ENCODE measurements at regions not wholly inside any gene's neighbourhood (a gene's known extent, or its start where the extent isn't known, plus 50 kb on each side); places are given as distances from the start of the nearest gene placed in this dataset.

- no peaks in the 10 kb centered on the region for H3K27me3 ChIP-seq (ENCODE audit: control insufficient read depth in 4 of 4, insufficient read depth in 4 of 4, low read length in 3 of 4)
- no peak overlapping the region for H3K9ac ChIP-seq (ENCODE audit: low read depth in 1 of 2, low read length in 2 of 2)
- H3K4me3 ChIP-seq (ENCODE audit: low read depth in 1 of 3, low read length in 3 of 3), result no peak overlapping the region
- WGBS, result 83% methylated on average over 5 of the region's 5 CpGs
- no peaks in the 10 kb centered on the region for H3K9me3 ChIP-seq (ENCODE audit: control insufficient read depth in 4 of 4, low read length in 3 of 4)
- TF ChIP-seq ATF3 (IDR thresholded peaks at IDR 0.05), result no peak
- TF ChIP-seq ZBTB33 (IDR thresholded peaks at IDR 0.05), result no peak
- no peak for DNase-seq (ENCODE audit: low spot score)
- no peaks in the 10 kb centered on the region for H3K4me1 ChIP-seq (ENCODE audit: control insufficient read depth in 4 of 4, insufficient read depth in 4 of 4, low read length in 3 of 4)
- no peak overlapping the region for H3K27ac ChIP-seq (ENCODE audit: low read depth in 1 of 2, low read length in 2 of 2)
- no peaks in the 10 kb centered on the region for H3K36me3 ChIP-seq (ENCODE audit: control insufficient read depth in 4 of 4, insufficient read depth in 3 of 4, low read depth in 1 of 4, low read length in 3 of 4)
Observed at GRCh38 chr3:178480274-178480673, 56.0 kb upstream of the KCNMB2 start.

GRCh38 chr3:178480795-178481194, 55.4 kb upstream of the KCNMB2 start:
- no peaks in the 10 kb centered on the region for H3K9me3 ChIP-seq (ENCODE audit: control insufficient read depth in 4 of 4, low read length in 3 of 4)
- no peaks in the 10 kb centered on the region for H3K4me1 ChIP-seq (ENCODE audit: control insufficient read depth in 4 of 4, insufficient read depth in 4 of 4, low read length in 3 of 4)
- 72% methylated on average over 4 of the region's 4 CpGs for WGBS
- no peak for DNase-seq (ENCODE audit: low spot score)
- no peak overlapping the region for H3K27ac ChIP-seq (ENCODE audit: low read depth in 1 of 2, low read length in 2 of 2)
- no peak overlapping the region for H3K9ac ChIP-seq (ENCODE audit: low read depth in 1 of 2, low read length in 2 of 2)
- H3K36me3 ChIP-seq (ENCODE audit: control insufficient read depth in 4 of 4, insufficient read depth in 3 of 4, low read depth in 1 of 4, low read length in 3 of 4), result no peaks in the 10 kb centered on the region
- H3K4me3 ChIP-seq (ENCODE audit: low read depth in 1 of 3, low read length in 3 of 3), result no peak overlapping the region
- H3K27me3 ChIP-seq (ENCODE audit: control insufficient read depth in 4 of 4, insufficient read depth in 4 of 4, low read length in 3 of 4), result no peaks in the 10 kb centered on the region
- TF ChIP-seq HNF4G (IDR thresholded peaks at IDR 0.05) (no peak), FOXA1 (IDR thresholded peaks at IDR 0.05) (no peak), NR2F2 (IDR thresholded peaks at IDR 0.05) (no peak), JUND (IDR thresholded peaks at IDR 0.05) (no peak), HNF4A (conservative IDR thresholded peaks at IDR 0.05) (no peak), FOXA2 (IDR thresholded peaks at IDR 0.05) (no peak), ZBTB33 (IDR thresholded peaks at IDR 0.05) (no peak), GABPA (IDR thresholded peaks at IDR 0.05 in 1 of 2, conservative IDR thresholded peaks at IDR 0.05 in 1 of 2) (no peak), EGR1 (IDR thresholded peaks at IDR 0.05; ENCODE audit: low read depth in 2 of 2) (no peak)

GRCh38 chr3:178482981-178483380, 53.3 kb upstream of the KCNMB2 start:
- WGBS, result 91% methylated on average over 3 of the region's 3 CpGs
- Histone ChIP-seq H3K27me3 (ENCODE audit: control insufficient read depth in 4 of 4, insufficient read depth in 4 of 4, low read length in 3 of 4) (no peaks in the 10 kb centered on the region), H3K4me3 (ENCODE audit: low read depth in 1 of 3, low read length in 3 of 3) (no peak overlapping the region), H3K9ac (ENCODE audit: low read depth in 1 of 2, low read length in 2 of 2) (no peak overlapping the region), H3K4me1 (ENCODE audit: control insufficient read depth in 4 of 4, insufficient read depth in 4 of 4, low read length in 3 of 4) (no peaks in the 10 kb centered on the region), H3K9me3 (ENCODE audit: control insufficient read depth in 4 of 4, low read length in 3 of 4) (no peaks in the 10 kb centered on the region), H3K36me3 (ENCODE audit: control insufficient read depth in 4 of 4, insufficient read depth in 3 of 4, low read depth in 1 of 4, low read length in 3 of 4) (no peaks in the 10 kb centered on the region), H3K27ac (ENCODE audit: low read depth in 1 of 2, low read length in 2 of 2) (no peak overlapping the region)
- no peak for DNase-seq (ENCODE audit: low spot score)
- TF ChIP-seq CTCF (IDR thresholded peaks at IDR 0.05; ENCODE audit: low read depth, low read length, missing input control), result no peak
- no peak for TF ChIP-seq HNF4A (conservative IDR thresholded peaks at IDR 0.05)
- TF ChIP-seq HNF4G (IDR thresholded peaks at IDR 0.05), result no peak
- TF ChIP-seq MAX (IDR thresholded peaks at IDR 0.05), result no peak
- no peak for TF ChIP-seq SP1 (IDR thresholded peaks at IDR 0.05)
- no peak for TF ChIP-seq GABPA (IDR thresholded peaks at IDR 0.05 in 1 of 2, conservative IDR thresholded peaks at IDR 0.05 in 1 of 2)
- TF ChIP-seq REST (IDR thresholded peaks at IDR 0.05), result no peak
- no peak for TF ChIP-seq ATF3 (IDR thresholded peaks at IDR 0.05)
- no peak for TF ChIP-seq TAF1 (conservative IDR thresholded peaks at IDR 0.05)
- no peak for TF ChIP-seq FOXA1 (IDR thresholded peaks at IDR 0.05)
- TF ChIP-seq RXRA (IDR thresholded peaks at IDR 0.05), result no peak
- no peak for TF ChIP-seq NR2F2 (IDR thresholded peaks at IDR 0.05)
- TF ChIP-seq EGR1 (IDR thresholded peaks at IDR 0.05; ENCODE audit: low read depth in 2 of 2), result no peak
- TF ChIP-seq RAD21 (IDR thresholded peaks at IDR 0.05), result no peak
